Renal cortex interstitium (tissue), 11 donors: ENCODE measurements at regions not wholly inside any gene's neighbourhood (a gene's known extent, or its start where the extent isn't known, plus 50 kb on each side); places are given as distances from the start of the nearest gene placed in this dataset.
"Not testable (repeated sequence)": the region's sequence is repeated elsewhere in the genome, so short reads cannot be mapped to it uniquely, and the experiment has no call there.

Experiments used
- DNase-seq, 11 donors: peaks; one replicate each; pipeline ENCODE4 v3.0.0-alpha.2; 2013; ENCODE audit warnings: low read depth in 9 of 11, low spot score in 4 of 11; ENCODE audit errors: extremely low read depth in 1 of 11

- DNase-seq: no peak
Observed at GRCh38 chr5:174801798-174802197, 77.4 kb downstream of the MSX2 start.

DNA sequence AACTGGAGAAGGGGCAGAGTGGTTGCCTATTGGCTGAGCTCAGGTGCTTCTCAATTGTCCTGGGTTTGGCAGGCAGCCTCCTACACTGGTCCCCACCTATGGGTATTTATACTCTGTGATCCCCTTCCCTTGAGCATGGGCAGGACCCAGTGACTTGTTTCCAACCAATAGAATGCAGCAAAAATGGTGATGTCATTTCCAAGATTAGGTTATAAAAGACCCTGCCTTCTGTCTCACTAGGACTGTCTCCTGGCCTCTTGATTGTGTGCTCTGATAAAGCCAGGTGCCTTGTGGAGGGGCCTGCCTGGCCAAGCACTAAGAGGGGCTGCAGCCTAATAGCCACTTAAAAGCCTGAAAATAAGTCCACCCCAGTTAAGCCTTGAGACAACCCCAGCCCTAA, 76.1 kb downstream of the MSX2 start:
- no peak for DNase-seq

DNA sequence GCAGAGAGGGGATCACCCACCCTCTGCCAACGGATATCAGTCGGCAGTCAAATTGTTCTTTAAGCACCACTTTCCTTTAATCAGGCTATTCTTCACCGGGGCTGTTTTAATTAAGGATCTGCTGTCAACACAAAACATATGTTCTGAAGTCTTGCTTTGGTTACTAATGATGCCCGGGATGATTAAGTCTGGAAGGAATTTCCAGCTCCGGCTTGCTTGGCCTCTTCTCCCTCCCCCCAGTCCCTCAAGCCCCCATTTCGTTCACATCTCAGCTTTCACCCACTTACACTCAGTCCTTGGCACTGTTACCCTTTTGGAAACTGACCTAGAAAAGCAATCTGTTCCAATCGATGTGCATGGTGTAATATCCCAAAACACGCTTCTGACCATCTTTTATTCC, 74.7 kb downstream of the MSX2 start:
- no peak for DNase-seq

DNA sequence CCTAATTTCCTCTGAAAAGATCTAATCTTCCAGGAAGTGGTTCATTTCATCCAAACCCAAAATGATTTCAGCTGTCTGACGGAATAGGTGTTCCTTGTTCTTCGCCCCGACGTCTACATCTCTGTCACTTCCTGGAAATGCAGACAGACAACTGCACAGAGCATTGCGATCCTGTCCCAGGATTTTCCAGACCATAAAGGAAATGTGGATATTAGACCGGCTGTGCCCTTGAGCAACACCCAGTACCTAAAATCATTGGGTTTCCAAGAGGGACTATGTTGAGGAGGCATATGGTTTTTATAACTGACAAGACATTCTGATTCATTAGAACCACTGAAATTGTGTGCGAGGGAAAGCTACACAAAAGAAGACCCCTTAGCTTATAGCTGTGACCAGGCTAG, 74.2 kb downstream of the MSX2 start:
- no peak for DNase-seq

DNA sequence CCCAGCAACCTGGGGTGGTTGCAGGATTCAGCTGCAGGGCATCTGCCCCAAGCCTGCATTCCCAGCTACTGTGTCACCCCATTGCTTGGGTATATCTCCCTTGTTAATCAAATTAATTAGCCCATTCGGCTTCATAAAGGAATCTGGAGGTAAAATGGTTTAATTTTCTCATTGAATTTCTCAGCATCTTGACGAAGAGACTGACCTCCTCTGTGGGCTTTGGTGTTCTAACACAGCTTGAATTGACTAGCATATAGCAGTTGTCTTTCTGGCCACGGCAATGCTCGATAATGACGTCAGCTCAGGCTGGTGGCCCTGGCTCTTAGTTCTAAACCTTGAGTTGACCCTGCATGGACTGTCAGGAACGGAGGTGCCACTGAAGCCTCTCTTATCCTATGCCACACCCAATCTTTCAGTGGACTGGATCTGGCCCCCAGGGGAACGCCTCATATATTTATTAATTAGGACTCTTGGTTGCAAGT, 72.4 kb downstream of the MSX2 start:
- no peak for DNase-seq

GRCh38 chr5:174794931-174795672, 70.7 kb downstream of the MSX2 start:
- DNase-seq: no peak

GRCh38 chr5:174793684-174794328, 69.4 kb downstream of the MSX2 start:
- peak; percentile 24 to 67 (median 46) for DNase-seq

- no peak for DNase-seq
Observed at GRCh38 chr5:174793076-174793475, 68.7 kb downstream of the MSX2 start.

DNA sequence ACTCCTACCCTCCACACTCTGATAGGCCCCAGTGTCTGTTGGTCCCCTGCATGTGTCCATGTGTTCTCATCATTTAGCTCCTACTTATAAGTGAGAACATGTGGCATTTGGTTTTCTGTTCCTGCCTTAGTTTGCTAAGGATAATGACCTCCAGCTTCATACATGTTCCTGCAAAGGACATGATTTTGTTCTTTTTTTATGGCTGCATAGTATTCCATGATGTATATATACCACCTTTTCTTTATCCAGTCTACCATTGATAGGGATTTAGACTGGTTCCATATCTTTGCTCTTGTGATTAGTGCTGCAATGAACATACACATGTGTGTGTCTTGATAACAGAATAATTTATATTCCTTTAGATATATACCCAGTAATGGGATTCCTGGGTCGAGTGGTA, 67.9 kb downstream of the MSX2 start:
- DNase-seq: not testable (repeated sequence)

- no peak for DNase-seq
Observed at GRCh38 chr5:174790906-174791305, 66.5 kb downstream of the MSX2 start.

DNA sequence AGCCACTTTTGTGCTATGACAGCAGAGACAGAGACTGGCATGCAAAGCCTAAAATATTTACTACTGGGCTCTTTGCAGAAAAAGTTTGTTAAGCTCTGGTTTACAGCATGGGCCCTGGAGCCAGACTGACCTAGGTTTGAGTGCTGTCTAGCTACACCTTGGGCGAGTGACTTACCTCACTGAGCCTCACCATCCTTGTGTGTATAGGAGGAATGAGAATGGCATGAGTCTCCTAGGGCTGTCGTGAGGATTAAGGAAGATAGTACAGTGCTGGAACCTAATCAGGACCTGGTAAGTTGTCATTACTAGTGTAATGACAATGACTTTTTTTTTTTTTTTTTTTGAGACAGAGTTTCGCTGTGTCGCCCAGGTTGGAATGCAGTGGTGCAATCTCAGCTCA, 65.2 kb downstream of the MSX2 start:
- DNase-seq: no peak

DNA sequence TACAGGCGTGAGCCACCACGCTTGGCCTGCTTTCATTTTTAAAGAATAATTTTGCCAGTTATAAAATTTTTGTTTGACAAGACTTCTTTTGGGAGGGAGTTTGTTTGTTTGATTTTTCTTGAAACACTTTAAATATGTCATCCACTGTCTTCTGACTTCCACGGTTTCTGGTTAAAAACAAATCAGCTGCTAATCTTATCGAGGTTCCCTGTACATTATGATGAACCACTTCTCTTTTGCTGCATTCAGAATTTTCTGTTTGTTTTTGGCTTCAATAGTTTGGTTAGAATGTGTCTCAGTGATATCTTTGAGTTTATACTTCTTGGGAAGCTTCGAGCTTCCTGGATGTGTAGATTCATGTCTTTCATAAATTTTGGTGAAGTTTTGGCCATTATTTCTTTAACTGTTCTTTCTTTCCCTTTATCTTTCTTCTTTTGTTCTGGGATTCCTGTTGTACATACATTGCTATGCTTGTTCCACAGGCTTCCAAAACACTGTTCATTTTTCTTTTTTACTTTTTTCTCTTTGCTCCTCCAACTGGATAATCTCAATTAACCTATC, 60.8 kb downstream of the MSX2 start:
- no peak for DNase-seq
